SW480 (cell line): ENCODE measurements at regions not wholly inside any gene's neighbourhood (a gene's known extent, or its start where the extent isn't known, plus 50 kb on each side); places are given as distances from the start of the nearest gene placed in this dataset.
"Not testable (repeated sequence)": the region's sequence is repeated elsewhere in the genome, so short reads cannot be mapped to it uniquely, and the experiment has no call there.

Source experiments
- DNase-seq: peaks from one replicate; pipeline ENCODE4 v3.0.0-alpha.2; 2016; ENCODE audit warnings: low spot score

DNA sequence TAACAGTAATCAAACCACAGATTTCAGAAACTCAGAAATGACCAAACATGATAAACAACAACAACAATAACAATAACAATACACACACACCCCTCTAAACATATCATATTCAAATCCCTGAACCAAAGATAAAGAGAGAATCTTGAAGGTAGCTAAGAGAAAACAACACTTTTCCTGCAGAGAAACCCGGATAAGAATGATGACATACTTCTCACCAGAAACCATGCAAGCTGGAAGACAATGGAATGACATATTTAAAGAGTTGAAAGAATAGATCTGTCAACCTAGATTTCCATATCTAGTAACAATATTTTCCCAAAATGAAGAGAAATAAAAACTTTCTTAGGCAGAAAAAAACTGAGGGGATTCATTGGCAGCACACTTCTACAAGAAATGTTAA is 138.1 kb downstream of the LIG4 start:
- DNase-seq, result no peak

DNA sequence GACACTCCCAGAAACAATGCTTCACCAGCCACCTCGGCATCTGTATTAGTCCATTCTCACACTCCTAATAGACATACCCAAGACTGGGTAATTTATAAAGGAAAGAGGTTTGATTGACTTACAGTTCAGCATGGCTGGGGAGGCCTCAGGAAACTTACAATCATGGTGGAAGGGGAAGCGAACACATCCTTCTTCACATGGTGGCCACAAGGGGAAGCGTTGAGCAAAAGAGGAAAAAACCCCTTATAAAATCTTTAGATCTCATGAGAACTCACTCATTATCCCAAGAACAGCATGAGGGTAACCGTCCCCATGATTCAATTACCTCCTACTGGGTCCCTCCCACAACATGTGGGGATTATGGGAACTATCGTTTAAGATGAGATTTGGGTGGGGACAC is 140.9 kb downstream of the LIG4 start:
- DNase-seq, result not testable (repeated sequence)

DNA sequence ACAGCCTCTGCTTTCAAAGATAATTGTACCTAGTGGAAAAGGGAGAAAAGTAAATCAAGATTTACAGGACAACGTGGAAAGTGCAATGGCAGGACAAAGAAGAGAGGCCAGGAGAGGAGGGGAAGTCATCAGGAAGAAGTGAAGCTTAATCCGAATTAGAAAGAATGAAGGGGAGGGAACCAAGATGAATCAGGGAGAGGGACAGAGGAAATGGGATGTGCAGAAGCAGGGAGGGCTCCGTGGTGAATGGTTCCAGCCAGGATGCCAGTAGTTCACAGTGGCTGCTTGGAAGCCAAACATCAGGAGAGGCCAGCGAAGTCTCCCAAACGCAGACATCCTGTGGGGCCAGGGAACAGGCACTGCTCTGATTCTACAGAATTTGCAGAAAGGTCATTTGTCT is 144.4 kb downstream of the LIG4 start:
- DNase-seq, result no peak

DNA sequence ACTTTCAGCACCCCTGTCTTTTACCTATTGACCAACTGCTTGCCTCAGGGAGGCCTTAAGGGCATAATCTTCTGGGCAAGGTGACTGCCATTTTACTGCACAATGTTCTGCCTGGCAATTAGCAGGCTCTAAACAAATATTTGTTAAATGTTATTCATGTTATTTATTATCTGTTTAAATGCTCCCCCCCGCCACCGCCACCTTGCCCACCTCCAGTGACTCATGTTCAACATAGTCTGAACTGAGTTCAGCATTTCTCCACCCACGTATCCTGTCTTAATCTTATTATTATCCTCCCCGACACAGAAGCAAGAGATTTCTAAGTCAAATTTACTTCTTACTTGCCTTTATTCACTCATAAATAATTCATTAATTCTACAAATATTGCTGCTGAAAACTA is 144.8 kb downstream of the LIG4 start:
- peak; percentile 21 for DNase-seq

DNA sequence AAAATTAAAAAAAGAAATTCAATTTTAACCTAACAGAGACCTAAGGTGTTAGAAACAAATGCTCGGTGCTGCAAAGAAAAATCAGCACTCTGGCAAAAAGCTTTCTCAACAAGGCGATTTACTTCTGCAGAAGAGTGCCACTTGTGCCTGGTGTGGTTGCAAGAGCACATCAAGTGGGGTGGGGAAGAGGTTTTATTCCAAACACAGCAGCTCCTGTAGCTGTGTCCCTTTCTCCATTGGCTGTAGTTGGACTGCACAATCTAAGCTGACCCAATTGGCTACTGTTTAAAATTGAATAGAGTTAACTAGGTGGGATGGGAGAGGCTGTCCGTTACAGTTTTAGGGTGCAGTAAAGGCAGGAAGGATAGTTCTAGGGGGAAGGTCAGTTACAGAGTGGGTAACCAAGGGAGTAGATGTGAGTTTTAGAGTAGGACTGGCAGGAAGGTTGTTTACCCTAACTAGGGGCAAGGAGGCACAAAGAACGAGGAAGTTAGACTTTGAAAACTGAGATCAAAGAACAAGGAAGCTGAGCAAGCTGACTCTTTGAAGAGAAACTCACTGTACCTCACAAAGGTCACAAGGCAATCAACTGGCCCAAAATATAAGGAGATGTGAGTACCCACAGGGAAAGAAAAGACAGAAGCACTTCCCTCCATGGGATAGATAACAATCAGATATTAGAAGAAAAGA is 145.7 kb downstream of the LIG4 start:
- DNase-seq, result peak; percentile 34

DNA sequence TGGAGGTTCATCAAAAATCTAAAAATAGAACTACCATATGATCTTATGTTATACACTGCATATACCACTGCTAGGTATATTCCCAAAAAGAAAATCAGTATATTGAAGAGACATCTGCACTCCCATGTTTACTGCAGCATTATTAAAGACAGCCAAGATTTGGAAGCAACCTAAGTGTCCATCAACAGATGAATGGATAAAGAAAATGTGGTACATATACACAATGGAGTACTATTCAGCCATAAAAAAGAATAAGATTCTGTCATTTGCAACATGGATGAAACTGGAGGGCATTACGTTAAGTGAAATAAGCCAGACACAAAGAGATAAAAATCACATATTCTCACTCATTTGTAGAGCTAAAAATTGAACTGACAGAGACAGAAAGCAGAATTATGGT is 151.0 kb downstream of the LIG4 start:
- DNase-seq, result not testable (repeated sequence)

DNA sequence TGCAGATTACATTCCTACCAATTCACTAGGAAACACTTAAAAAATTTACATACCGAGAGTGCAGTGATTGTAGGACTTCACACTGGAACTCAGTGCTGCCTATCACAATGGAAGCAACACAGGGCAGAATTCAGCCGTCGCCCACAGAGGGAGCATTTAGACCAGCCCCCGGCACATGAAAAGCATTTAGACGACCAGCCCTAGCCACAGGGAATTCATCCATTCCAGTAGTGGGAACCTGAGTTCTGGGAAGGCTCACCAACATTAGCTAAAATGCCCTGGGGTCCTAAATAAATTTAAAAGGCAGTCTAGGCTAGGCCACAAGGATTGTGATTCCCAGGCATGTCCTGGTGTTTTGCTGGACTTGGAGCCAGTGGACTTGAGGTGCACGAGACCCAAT is 155.2 kb downstream of the LIG4 start:
- no peak for DNase-seq

DNA sequence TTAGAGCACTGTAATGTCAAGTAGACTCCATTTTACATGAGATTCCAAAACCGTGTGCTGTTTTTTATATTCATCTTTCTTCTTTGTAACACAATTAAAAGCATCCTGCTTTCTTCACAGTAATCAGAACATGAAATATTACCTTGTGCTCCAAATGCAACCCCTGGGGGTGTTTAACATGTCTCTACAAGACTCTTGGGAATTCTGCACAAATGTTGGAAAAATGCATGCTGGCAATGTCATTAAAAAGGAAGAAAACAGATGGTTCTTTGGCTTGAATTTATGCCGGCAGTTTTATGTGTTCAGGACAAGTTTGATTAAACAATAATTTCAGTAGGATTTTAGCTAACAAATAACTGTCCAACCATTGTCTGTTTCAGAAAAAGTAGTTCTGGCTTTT is 159.1 kb downstream of the LIG4 start:
- no peak for DNase-seq

DNA sequence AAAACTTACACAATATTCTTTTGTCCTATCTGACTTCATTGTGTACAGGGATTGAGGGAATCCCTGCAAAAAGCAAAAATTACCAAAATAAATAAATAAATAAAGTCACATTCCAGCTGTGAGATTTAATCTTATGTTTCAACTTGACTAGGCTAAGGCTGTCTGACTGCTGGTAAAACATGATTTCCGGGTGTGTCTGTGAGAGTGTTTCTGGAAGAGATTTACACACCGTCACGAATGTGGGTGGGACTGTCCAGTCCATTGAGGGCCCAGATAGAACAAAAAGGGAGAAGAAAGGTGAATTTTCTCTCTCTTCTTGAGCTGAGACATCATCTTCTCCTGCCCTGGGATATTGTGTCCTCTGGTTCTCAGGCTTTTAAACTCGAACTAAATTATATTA is 166.1 kb downstream of the LIG4 start:
- no peak for DNase-seq

DNA sequence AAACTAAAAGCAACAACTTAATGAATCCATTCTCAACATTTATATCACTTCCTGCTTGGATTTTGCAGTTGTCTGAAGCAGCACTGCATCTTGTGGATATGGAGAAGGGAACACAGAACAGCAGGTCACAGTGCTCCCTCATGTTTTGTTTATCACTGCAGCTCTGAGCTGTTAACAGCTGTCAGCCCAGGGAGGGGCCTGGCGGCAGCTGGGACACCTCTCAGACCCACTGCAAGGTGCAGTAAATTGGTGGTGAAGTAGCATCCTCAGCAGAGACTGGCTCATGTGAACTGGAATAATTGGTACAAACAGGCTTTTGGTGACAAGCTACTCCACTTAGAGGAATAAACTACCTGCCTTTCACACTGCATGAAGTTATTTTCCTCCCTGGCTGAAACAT is 170.4 kb downstream of the LIG4 start:
- no peak for DNase-seq

DNA sequence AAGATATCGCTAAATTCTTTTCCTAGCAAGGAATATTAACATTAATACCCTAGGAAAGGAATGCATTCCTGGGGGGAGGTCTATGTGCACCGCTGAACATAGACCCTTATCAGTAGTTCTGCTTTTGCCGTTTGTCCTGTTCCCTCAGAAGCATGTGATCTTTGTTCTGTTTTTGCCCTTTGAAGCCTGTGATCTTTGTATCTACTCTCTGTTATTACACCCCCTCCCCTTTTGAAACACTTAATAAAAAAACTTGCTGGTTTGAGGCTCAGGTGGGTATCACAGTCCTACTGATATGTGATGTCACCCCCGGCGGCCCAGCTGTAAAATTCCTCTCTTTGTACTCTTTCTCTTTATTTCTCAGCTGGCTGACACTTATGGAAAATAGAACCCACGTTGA is 172.5 kb downstream of the LIG4 start:
- not testable (repeated sequence) for DNase-seq

DNA sequence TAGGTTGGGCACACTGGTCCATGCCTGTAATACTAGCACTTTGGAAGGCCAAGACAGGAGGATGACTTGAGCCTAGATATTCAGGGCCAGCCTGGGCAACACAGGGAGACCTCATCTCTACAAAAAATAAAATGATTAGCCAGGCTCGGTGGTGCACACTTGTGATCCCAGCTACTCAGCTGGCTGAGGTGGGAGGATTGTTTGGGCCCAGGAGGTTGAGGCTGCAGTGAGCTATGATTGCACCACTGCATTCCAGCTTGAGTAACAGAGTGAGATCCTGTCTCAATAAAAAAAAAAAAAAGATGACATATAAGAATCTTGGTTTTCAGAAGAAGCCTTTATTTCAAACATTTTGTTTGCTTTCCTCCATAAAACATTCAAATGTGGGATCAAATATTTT is 178.0 kb downstream of the LIG4 start:
- no peak for DNase-seq

DNA sequence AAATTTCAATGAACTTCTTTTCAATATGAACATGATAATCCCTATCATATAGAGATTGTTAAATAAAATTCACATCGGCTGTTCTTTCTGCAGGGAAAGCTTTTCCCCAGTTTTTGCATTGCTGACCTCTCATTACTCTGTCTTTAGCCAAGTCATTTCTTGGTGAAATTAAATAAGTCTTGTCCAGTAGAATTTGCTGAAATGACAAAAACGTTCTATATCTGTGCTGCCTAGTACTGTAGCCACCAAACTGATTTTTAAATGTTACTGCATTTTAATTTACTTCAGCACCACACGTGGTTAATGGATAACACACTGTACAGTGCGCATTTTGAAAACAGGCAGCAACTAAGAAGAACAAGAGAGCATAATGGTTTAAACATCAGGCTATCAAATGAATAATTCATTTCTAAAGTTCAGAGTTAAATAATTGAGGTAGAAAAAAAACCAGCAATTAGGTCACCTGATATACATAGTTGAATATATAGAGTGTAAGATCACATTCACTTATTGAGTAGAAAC is 178.9 kb downstream of the LIG4 start:
- no peak for DNase-seq

DNA sequence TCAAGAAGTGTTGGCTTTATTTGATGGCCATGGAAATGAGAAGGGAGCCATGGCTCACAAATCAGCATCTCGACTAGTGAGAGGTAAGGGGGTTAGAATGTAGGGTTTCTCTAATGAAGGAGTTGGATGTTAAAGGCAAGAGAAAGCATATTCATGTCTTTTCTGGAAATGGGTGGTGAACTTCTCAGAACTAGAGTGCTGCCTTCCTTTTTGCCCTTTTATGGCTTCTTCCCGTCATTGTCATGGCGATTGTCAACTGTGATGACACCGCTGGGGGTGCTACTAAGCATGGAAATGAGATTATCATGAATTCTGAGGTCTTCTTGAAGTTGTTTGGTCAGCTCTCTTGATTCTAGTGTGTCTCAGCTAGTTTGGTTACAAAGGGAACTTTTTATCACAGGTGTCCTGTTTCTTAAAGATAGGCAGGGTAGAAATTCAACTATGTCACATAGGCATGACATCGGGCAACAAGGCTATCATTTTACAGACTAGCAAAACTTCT is 180.4 kb downstream of the LIG4 start:
- no peak for DNase-seq

DNA sequence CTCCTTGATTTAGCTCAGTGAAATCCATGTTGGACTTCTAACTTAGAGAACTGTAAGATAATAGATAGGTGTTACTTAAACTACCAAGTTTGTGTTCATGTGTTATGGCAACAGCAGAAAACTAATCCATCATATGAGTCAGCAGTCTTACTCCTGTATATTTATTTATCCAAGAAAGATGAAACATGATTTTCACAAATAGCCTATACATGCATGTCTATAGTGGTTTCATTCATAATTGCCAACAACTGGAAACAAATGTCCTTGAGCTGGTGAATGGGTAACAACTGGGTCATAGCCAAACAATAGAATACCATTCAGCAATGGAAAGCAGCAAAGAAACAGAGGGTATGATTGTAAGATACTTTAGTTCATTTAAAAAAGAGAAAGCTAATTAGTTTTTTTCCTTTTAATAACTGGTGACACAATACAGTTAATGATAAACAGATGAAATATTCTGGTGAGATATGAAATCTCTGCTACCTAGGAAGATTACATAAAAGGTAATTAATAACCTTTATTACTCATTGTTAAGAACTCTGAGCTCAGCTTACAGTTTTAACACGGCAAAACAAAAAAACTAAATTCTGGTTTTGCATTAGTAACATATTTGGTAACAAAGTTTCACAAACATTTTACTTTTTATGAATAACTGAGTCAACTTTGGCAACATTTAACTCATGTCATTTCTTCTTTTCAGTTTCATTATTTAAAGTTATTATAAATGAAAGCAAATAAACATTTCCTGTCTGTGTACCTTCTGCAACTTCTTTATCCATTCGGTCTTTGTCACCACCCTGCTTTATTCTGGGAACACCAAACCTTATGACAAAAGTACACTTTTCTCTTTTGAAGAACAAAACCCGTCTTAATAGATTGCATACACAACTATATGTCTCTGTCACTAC is 181.3 kb downstream of the LIG4 start:
- DNase-seq, result no peak

DNA sequence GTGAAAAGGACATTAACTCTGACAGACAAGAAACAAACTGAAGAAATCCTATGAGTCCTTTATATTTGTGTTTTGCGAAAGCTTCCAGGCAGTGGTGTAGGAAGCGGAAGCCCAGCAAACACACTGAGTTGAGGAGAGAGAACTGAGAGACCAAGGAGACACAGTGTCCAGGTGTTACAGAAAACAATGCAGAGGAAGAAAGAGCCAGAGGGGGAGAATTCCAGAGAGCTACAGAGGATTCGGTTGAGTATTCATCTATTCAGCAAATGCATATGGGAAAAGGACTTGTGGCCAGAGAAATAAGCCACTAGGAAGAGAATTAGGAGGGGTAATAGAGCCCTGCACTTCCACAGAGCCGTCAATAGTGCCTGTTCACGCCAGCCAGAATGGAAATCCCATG is 183.5 kb downstream of the LIG4 start:
- no peak for DNase-seq

DNA sequence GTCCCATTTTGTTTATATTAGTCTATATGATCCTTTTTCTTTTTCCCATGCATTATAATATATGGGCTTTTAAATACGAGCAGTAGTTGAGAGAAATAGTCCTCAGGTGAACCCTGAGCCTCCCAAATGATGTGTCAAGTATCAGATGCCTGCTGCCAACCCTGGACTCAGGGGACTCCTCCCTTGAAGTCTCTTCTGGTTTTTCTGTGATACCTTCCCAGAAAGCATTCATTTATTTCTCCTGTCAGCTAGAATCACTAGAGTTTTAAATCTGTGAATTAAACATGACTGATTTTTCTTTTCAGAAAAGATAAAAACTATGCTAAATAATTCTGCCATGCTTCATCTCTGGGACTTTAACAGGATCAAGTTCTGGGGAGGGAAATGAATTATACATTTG is 184.6 kb downstream of the LIG4 start:
- DNase-seq, result no peak

DNA sequence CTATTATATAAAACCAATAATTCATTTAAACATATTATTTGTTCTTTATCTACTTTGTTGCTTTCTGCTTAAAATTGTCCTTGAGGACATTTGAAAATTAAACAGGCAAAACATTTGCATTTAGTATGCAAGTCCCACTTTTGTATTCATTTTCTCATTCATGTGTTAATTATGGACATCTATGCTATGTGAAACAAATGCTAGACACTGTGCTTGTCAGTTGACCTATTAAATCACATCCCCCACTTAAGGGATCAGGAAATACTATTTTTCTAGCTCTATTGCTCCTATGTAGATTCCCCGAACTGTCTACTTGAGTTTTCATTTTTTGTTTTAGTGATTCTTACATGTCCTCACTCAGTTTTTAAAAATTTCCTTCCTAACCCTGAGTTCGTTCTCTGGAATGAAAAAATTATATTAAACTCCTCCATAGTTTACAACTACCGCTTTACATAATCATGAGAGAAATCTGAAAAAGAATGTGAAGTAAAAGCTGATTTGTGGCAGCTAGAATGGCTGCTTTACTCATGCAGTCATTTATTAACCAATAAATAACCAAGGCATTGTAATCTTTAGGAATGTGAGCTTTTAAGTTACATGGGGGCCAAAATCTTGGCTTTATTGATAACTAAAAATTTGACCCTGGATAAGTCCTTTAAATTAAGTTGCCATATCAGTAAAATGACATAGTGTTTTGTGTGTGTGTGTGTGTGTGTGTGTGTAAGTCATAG is 188.5 kb downstream of the LIG4 start:
- DNase-seq, result no peak

DNA sequence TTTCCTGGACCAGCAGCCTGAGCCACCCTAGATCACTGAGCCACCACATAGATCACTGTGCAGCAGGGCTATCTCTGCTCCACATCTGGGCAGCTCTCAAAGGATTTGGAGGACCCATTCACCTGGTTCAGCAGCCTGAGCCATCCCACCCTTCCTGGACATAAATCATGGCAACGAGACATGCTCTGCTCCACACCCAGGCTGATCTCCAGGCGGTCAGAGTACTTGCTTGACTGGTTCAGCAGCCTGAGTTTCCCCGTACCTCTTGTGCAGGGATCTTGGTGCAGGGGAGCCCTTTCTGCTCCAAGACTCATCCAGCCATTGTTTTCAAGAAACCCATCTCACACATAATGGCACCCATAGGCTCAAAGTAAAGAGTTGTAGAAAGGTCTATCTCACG is 195.3 kb downstream of the LIG4 start:
- DNase-seq, result no peak

DNA sequence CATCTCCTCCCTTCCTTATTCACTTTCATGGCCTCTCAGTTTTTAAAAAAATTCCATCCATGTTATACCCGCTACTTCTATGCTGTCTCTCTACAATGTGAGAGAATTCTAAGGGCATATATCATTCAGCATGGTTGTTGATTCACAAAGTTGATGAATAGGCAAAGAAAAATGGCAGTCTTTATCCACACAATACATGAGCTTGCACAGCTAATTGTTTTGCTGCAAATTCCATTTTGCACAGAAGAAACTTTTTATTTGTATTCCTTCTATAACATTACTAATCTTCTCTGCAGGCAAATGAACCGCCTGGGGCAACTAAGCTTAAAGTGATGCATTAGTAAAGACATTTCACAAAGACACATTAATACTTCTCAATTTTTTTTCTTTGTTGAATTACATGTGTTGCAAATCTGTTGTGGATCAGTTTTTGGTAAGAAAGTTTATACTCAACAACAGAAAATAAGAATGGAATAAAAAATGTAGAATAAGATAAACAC is 196.9 kb downstream of the LIG4 start:
- DNase-seq, result no peak

DNA sequence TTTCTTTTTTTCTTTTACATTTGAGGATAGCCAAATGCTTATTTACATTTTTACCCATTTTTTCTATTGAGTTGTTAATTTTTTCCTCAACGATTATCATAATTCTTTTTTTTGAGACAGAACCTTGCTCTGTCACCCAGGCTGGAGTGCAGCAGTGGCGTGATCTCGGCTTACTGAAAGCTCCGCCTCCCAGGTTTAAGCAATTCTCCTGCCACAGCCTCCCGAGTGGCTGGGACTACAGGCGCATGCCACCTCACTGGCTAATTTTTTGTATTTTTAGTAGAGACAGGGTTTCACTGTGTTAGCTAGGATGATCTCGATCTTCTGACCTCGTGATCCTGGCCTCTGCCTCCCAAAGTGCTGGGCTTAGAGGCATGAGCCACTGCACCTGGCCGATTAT is 208.7 kb downstream of the LIG4 start:
- no peak for DNase-seq

DNA sequence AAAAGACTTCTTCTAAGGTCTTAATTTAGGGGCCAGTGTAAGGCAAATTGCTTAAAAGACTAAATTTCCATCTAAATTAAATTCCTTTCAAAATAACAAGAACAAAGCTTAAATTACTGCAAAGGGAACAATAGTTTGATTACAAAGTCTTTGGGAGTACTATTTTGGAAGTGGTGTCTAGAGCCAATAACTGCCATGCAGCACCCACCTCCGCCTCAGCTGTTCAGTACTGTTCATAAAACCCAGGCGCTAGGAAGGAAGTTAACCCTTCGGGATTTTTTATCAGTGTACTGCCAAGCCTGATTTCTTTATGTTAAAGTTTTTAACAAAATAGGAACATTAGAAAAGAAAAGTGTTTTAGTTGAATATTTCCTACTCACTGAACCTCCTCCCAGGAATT is 210.1 kb downstream of the LIG4 start:
- DNase-seq, result no peak
